ENCODE measurements at regions not wholly inside any gene's neighbourhood (a gene's known extent, or its start where the extent isn't known, plus 50 kb on each side); places are given as distances from the start of the nearest gene placed in this dataset.
"Not testable (repeated sequence)": the region's sequence is repeated elsewhere in the genome, so short reads cannot be mapped to it uniquely, and the experiment has no call there.

DNA sequence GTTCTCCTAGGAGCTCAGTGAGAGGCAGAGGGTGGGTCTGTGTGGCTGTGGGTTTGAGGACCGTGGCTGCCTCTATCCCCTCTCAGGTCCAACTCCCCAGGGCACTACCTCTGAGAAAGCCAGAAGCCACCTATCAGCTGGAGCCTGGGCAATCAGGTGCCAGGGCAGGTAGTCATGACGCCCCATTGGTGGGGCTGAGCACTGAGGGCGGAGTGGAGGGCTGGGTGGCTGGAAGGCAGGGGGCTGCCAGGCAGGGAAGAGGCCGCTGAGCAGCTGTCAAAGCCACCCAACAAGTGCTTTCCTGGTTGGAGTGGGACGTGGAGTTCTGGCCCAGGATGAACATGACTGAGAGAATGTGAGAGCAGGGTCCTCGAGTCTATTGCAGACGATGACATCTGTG, 164.9 kb upstream of the AJAP1 start:
- no peak for DNase-seq
- Histone ChIP-seq H3K4me1 (no peaks in the 10 kb centered on the region), H3K9me3 (no peaks in the 10 kb centered on the region), H3K27me3 (peaks cover 8% of the 10 kb centered on the region), H3K4me3 (no peak overlapping the region), H3K36me3 (no peaks in the 10 kb centered on the region), H3K27ac (no peak overlapping the region)
- TF ChIP-seq, protein P1, sequence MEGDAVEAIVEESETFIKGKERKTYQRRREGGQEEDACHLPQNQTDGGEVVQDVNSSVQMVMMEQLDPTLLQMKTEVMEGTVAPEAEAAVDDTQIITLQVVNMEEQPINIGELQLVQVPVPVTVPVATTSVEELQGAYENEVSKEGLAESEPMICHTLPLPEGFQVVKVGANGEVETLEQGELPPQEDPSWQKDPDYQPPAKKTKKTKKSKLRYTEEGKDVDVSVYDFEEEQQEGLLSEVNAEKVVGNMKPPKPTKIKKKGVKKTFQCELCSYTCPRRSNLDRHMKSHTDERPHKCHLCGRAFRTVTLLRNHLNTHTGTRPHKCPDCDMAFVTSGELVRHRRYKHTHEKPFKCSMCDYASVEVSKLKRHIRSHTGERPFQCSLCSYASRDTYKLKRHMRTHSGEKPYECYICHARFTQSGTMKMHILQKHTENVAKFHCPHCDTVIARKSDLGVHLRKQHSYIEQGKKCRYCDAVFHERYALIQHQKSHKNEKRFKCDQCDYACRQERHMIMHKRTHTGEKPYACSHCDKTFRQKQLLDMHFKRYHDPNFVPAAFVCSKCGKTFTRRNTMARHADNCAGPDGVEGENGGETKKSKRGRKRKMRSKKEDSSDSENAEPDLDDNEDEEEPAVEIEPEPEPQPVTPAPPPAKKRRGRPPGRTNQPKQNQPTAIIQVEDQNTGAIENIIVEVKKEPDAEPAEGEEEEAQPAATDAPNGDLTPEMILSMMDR (IDR thresholded peaks at IDR 0.05), result no peak
- no peak for ATAC-seq
- intact Hi-C loops (cut with DNase I), result no loop called here

GRCh38 chr1:4489992-4490391, 164.4 kb upstream of the AJAP1 start:
- H3K27ac ChIP-seq; H3K36me3 ChIP-seq; DNase-seq; H3K9me3 ChIP-seq; H3K27me3 ChIP-seq; intact Hi-C loops (cut with DNase I); ATAC-seq; H3K4me3 ChIP-seq; H3K4me1 ChIP-seq: not testable (repeated sequence)

DNA sequence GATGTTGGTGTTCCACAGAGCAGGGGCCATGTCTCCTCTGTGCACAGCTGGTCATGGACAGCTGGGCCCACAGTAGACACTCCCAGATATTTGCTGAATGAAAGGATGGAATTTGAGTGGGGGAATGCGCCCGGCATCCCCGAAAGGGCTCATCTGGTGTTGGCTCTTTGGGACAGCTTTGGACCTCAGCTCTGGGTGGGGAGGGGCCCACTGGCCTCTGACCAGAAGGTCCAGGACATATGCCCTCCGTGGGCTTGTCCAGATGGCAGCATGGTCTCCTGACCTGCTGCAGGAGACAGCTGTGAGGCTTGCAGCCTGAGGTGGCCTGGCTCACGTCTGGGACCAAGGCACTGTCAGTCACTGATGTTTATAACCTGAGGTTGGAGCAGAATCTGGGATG, 160.4 kb upstream of the AJAP1 start:
- intact Hi-C loops (cut with DNase I), result no loop called here
- ATAC-seq, result no peak
- peaks cover 8% of the 10 kb centered on the region for H3K27me3 ChIP-seq
- no peaks in the 10 kb centered on the region for H3K4me1 ChIP-seq
- TF ChIP-seq, protein P1 (IDR thresholded peaks at IDR 0.05), result no peak
- H3K4me3 ChIP-seq, result no peak overlapping the region
- H3K36me3 ChIP-seq, result no peaks in the 10 kb centered on the region
- no peak for DNase-seq
- H3K9me3 ChIP-seq, result no peaks in the 10 kb centered on the region
- H3K27ac ChIP-seq, result no peak overlapping the region

DNA sequence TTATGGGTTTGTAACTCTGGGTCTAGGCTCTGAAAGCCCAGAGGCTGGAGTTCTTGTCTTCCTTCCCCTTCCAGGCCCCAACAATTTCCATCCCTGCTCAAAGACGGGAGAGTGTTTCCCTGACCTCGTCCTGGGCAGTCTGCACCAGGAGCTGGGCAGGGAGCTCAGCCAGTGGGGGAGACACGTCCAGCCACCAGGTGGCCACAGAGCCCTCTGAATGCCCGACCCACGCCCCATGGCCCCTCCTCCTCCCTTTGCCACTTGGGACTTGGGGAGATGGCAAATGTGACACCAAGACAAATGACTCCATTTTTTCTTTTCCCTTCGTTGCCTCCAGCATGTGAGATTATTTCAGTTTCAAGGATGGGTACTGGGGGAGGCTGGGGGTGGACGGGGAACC, 159.9 kb upstream of the AJAP1 start:
- peaks cover 8% of the 10 kb centered on the region for H3K27me3 ChIP-seq
- no peaks in the 10 kb centered on the region for H3K9me3 ChIP-seq
- TF ChIP-seq, protein P1 (IDR thresholded peaks at IDR 0.05), result no peak
- no peaks in the 10 kb centered on the region for H3K36me3 ChIP-seq
- no peak overlapping the region for H3K4me3 ChIP-seq
- ATAC-seq, result peak; percentile 33
- intact Hi-C loops (cut with DNase I), result no loop called here
- no peak for DNase-seq
- H3K27ac ChIP-seq, result no peak overlapping the region
- no peaks in the 10 kb centered on the region for H3K4me1 ChIP-seq

DNA sequence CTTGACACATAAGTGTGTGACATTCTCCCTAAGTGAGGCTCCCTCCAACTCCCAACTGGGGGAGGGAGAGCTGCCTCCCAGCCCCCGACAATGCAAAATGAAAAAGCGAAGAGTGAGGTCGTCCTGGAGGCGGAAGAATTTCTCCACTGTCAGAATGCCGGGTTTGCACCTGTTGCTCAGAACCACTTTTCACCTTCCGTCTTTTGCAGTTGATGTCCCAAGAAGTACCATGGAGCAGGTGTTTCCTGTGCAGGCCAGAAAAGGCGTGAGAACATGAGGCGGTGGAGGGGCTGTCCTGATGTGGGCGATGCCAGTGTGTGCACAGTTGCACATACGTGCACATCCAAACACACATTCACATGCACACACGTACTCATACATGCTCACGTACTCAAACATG, 158.6 kb upstream of the AJAP1 start:
- H3K27ac ChIP-seq, result no peak overlapping the region
- intact Hi-C loops (cut with DNase I), result no loop called here
- H3K4me3 ChIP-seq, result no peak overlapping the region
- no peaks in the 10 kb centered on the region for H3K4me1 ChIP-seq
- H3K36me3 ChIP-seq, result no peaks in the 10 kb centered on the region
- ATAC-seq, result no peak
- TF ChIP-seq, protein P1 (IDR thresholded peaks at IDR 0.05), result no peak
- H3K9me3 ChIP-seq, result no peaks in the 10 kb centered on the region
- no peak for DNase-seq
- H3K27me3 ChIP-seq, result peaks cover 8% of the 10 kb centered on the region

GRCh38 chr1:4500441-4500840, 154.0 kb upstream of the AJAP1 start:
- Histone ChIP-seq H3K27me3 (no peaks in the 10 kb centered on the region), H3K36me3 (no peaks in the 10 kb centered on the region), H3K27ac (no peak overlapping the region), H3K4me1 (no peaks in the 10 kb centered on the region), H3K9me3 (no peaks in the 10 kb centered on the region), H3K4me3 (no peak overlapping the region)
- ATAC-seq, result no peak
- intact Hi-C loops (cut with DNase I), result no loop called here
- TF ChIP-seq, protein P1 (IDR thresholded peaks at IDR 0.05), result no peak
- no peak for DNase-seq
